ENCODE measurements at regions not wholly inside any gene's neighbourhood (a gene's known extent, or its start where the extent isn't known, plus 50 kb on each side); places are given as distances from the start of the nearest gene placed in this dataset.
"Not testable (repeated sequence)": the region's sequence is repeated elsewhere in the genome, so short reads cannot be mapped to it uniquely, and the experiment has no call there.

- not testable (repeated sequence) for H3K4me2 ChIP-seq (ENCODE audit: low read length, poor library complexity, severe bottlenecking); H3K36me3 ChIP-seq (ENCODE audit: control insufficient read depth in 1 of 2, insufficient read depth in 2 of 2, low read depth in 1 of 2, low read length in 2 of 2); H4K8ac ChIP-seq (ENCODE audit: low read length); H3K23ac ChIP-seq (ENCODE audit: low read length in 2 of 2); H3K9ac ChIP-seq (ENCODE audit: low read length); H2AK5ac ChIP-seq (ENCODE audit: low read length, severe bottlenecking); H4K91ac ChIP-seq (ENCODE audit: low read length); H3K14ac ChIP-seq (ENCODE audit: low read length in 2 of 2); H3K9me3 ChIP-seq (ENCODE audit: control insufficient read depth, low read length); H3K4me1 ChIP-seq (ENCODE audit: control insufficient read depth, insufficient read depth, low read depth, low read length); H3K4ac ChIP-seq (ENCODE audit: low read depth in 1 of 2, low read length in 2 of 2); H2BK12ac ChIP-seq (ENCODE audit: low read length in 2 of 2); H2BK15ac ChIP-seq (ENCODE audit: low read depth, poor library complexity, severe bottlenecking); DNase-seq; H3K4me3 ChIP-seq (ENCODE audit: insufficient read depth in 1 of 2, low read depth in 1 of 2, low read length in 2 of 2); H3K79me1 ChIP-seq (replicated peaks; ENCODE audit: low read length, poor library complexity, severe bottlenecking); H2BK120ac ChIP-seq (ENCODE audit: low read depth, low read length); H3K27me3 ChIP-seq (ENCODE audit: control insufficient read depth in 1 of 2, insufficient read depth in 1 of 2, low read length in 2 of 2); H2AFZ ChIP-seq (ENCODE audit: low read depth, low read length); H3K27ac ChIP-seq (ENCODE audit: low read length, poor library complexity, severe bottlenecking); H3K18ac ChIP-seq (ENCODE audit: low read depth in 1 of 2, low read length in 2 of 2); H2BK5ac ChIP-seq (ENCODE audit: low read depth, low read length, poor library complexity, severe bottlenecking)
- WGBS, result 83% methylated on average over 2 of the region's 2 CpGs
Measured at GRCh38 chr6:14389776-14390175, 272.2 kb downstream of the CD83 start.

- H3K18ac ChIP-seq (ENCODE audit: low read depth in 1 of 2, low read length in 2 of 2), result no peak overlapping the region
- DNase-seq, result no peak
- H3K4me1 ChIP-seq (ENCODE audit: control insufficient read depth, insufficient read depth, low read depth, low read length), result no peaks in the 10 kb centered on the region
- H2AFZ ChIP-seq (ENCODE audit: low read depth, low read length), result no peak overlapping the region
- H3K4me2 ChIP-seq (ENCODE audit: low read length, poor library complexity, severe bottlenecking), result no peak overlapping the region
- no peak overlapping the region for H4K91ac ChIP-seq (ENCODE audit: low read length)
- H3K23ac ChIP-seq (ENCODE audit: low read length in 2 of 2), result no peak overlapping the region
- H3K27ac ChIP-seq (ENCODE audit: low read length, poor library complexity, severe bottlenecking), result no peak overlapping the region
- no peak overlapping the region for H2AK5ac ChIP-seq (ENCODE audit: low read length, severe bottlenecking)
- H3K27me3 ChIP-seq (ENCODE audit: control insufficient read depth in 1 of 2, insufficient read depth in 1 of 2, low read length in 2 of 2), result peaks cover 0 to 4% of the 10 kb centered on the region in 2 experiments
- H3K4me3 ChIP-seq (ENCODE audit: insufficient read depth in 1 of 2, low read depth in 1 of 2, low read length in 2 of 2), result no peak overlapping the region
- WGBS, result 92% methylated on average over 1 of the region's 2 CpGs
- no peak overlapping the region for H2BK15ac ChIP-seq (ENCODE audit: low read depth, poor library complexity, severe bottlenecking)
- H2BK5ac ChIP-seq (ENCODE audit: low read depth, low read length, poor library complexity, severe bottlenecking), result no peak overlapping the region
- H4K8ac ChIP-seq (ENCODE audit: low read length), result no peak overlapping the region
- no peak overlapping the region for H2BK120ac ChIP-seq (ENCODE audit: low read depth, low read length)
- H3K14ac ChIP-seq (ENCODE audit: low read length in 2 of 2), result no peak overlapping the region
- H3K9ac ChIP-seq (ENCODE audit: low read length), result no peak overlapping the region
- H2BK12ac ChIP-seq (ENCODE audit: low read length in 2 of 2), result no peak overlapping the region
- H3K9me3 ChIP-seq (ENCODE audit: control insufficient read depth, low read length), result no peaks in the 10 kb centered on the region
- H3K79me1 ChIP-seq (replicated peaks; ENCODE audit: low read length, poor library complexity, severe bottlenecking), result no peaks in the 10 kb centered on the region
- H3K4ac ChIP-seq (ENCODE audit: low read depth in 1 of 2, low read length in 2 of 2), result no peak overlapping the region
- no peaks in the 10 kb centered on the region for H3K36me3 ChIP-seq (ENCODE audit: control insufficient read depth in 1 of 2, insufficient read depth in 2 of 2, low read depth in 1 of 2, low read length in 2 of 2)
Measured at GRCh38 chr6:14390805-14391204, 273.2 kb downstream of the CD83 start.

GRCh38 chr6:14393910-14394309 lies 276.3 kb downstream of the CD83 start:
- Histone ChIP-seq H3K27ac (ENCODE audit: low read length, poor library complexity, severe bottlenecking) (no peak overlapping the region), H2AK5ac (ENCODE audit: low read length, severe bottlenecking) (no peak overlapping the region), H2AFZ (ENCODE audit: low read depth, low read length) (no peak overlapping the region), H3K9ac (ENCODE audit: low read length) (no peak overlapping the region), H3K9me3 (ENCODE audit: control insufficient read depth, low read length) (no peaks in the 10 kb centered on the region), H3K79me1 (replicated peaks; ENCODE audit: low read length, poor library complexity, severe bottlenecking) (no peaks in the 10 kb centered on the region), H3K4ac (ENCODE audit: low read depth in 1 of 2, low read length in 2 of 2) (no peak overlapping the region), H3K36me3 (ENCODE audit: control insufficient read depth in 1 of 2, insufficient read depth in 2 of 2, low read depth in 1 of 2, low read length in 2 of 2) (no peaks in the 10 kb centered on the region), H3K4me3 (ENCODE audit: insufficient read depth in 1 of 2, low read depth in 1 of 2, low read length in 2 of 2) (no peak overlapping the region), H2BK12ac (ENCODE audit: low read length in 2 of 2) (no peak overlapping the region), H4K91ac (ENCODE audit: low read length) (no peak overlapping the region), H2BK15ac (ENCODE audit: low read depth, poor library complexity, severe bottlenecking) (no peak overlapping the region), H3K4me1 (ENCODE audit: control insufficient read depth, insufficient read depth, low read depth, low read length) (peaks cover 4% of the 10 kb centered on the region), H3K23ac (ENCODE audit: low read length in 2 of 2) (no peak overlapping the region), H3K4me2 (ENCODE audit: low read length, poor library complexity, severe bottlenecking) (no peak overlapping the region), H2BK5ac (ENCODE audit: low read depth, low read length, poor library complexity, severe bottlenecking) (no peak overlapping the region), H3K27me3 (ENCODE audit: control insufficient read depth in 1 of 2, insufficient read depth in 1 of 2, low read length in 2 of 2) (peaks cover 0 to 4% of the 10 kb centered on the region in 2 experiments), H3K18ac (ENCODE audit: low read depth in 1 of 2, low read length in 2 of 2) (no peak overlapping the region), H2BK120ac (ENCODE audit: low read depth, low read length) (no peak overlapping the region), H4K8ac (ENCODE audit: low read length) (no peak overlapping the region), H3K14ac (ENCODE audit: low read length in 2 of 2) (no peak overlapping the region)
- DNase-seq, result no peak
- WGBS, result 73% methylated on average over 4 of the region's 4 CpGs

GRCh38 chr6:14396392-14396791 lies 278.8 kb downstream of the CD83 start:
- H3K4ac ChIP-seq (ENCODE audit: low read depth in 1 of 2, low read length in 2 of 2), result no peak overlapping the region

More at GRCh38 chr6:14396392-14396791, 278.8 kb downstream of the CD83 start:
- H2AFZ ChIP-seq (ENCODE audit: low read depth, low read length), result no peak overlapping the region
- no peak overlapping the region for H3K18ac ChIP-seq (ENCODE audit: low read depth in 1 of 2, low read length in 2 of 2)
- H3K23ac ChIP-seq (ENCODE audit: low read length in 2 of 2), result no peak overlapping the region
- no peak overlapping the region for H4K8ac ChIP-seq (ENCODE audit: low read length)
- no peaks in the 10 kb centered on the region for H3K36me3 ChIP-seq (ENCODE audit: control insufficient read depth in 1 of 2, insufficient read depth in 2 of 2, low read depth in 1 of 2, low read length in 2 of 2)
- 89% methylated on average over 1 of the region's 4 CpGs for WGBS
- H2BK12ac ChIP-seq (ENCODE audit: low read length in 2 of 2), result no peak overlapping the region
- H3K4me3 ChIP-seq (ENCODE audit: insufficient read depth in 1 of 2, low read depth in 1 of 2, low read length in 2 of 2), result no peak overlapping the region
- H3K4me2 ChIP-seq (ENCODE audit: low read length, poor library complexity, severe bottlenecking), result no peak overlapping the region
- no peak overlapping the region for H3K14ac ChIP-seq (ENCODE audit: low read length in 2 of 2)
- peaks cover 0 to 4% of the 10 kb centered on the region in 2 experiments for H3K27me3 ChIP-seq (ENCODE audit: control insufficient read depth in 1 of 2, insufficient read depth in 1 of 2, low read length in 2 of 2)
- no peak overlapping the region for H2BK120ac ChIP-seq (ENCODE audit: low read depth, low read length)
- H2AK5ac ChIP-seq (ENCODE audit: low read length, severe bottlenecking), result no peak overlapping the region
- H3K4me1 ChIP-seq (ENCODE audit: control insufficient read depth, insufficient read depth, low read depth, low read length), result peaks cover 4% of the 10 kb centered on the region
- H3K9me3 ChIP-seq (ENCODE audit: control insufficient read depth, low read length), result no peaks in the 10 kb centered on the region
- no peak overlapping the region for H3K27ac ChIP-seq (ENCODE audit: low read length, poor library complexity, severe bottlenecking)
- no peak overlapping the region for H2BK5ac ChIP-seq (ENCODE audit: low read depth, low read length, poor library complexity, severe bottlenecking)
- no peak overlapping the region for H3K9ac ChIP-seq (ENCODE audit: low read length)
- no peak for DNase-seq
- H3K79me1 ChIP-seq (replicated peaks; ENCODE audit: low read length, poor library complexity, severe bottlenecking), result no peaks in the 10 kb centered on the region
- no peak overlapping the region for H2BK15ac ChIP-seq (ENCODE audit: low read depth, poor library complexity, severe bottlenecking)
- no peak overlapping the region for H4K91ac ChIP-seq (ENCODE audit: low read length)

Data from mesenchymal stem cell (in vitro differentiated cells and primary cell).